HUES48 (cell line): ENCODE measurements at regions not wholly inside any gene's neighbourhood (a gene's known extent, or its start where the extent isn't known, plus 50 kb on each side); places are given as distances from the start of the nearest gene placed in this dataset.

Experiments
- H3K27ac ChIP-seq: one replicate; pipeline ENCODE4 v1.7.0; 2013; ENCODE audit warnings: low read depth, low read length, inconsistent platforms
- H3K27me3 ChIP-seq: 2 replicates; pipeline ENCODE4 v1.6.1; 2013; ENCODE audit warnings: mild to moderate bottlenecking, low read length; ENCODE audit not compliant: control insufficient read depth, insufficient read depth
- H3K36me3 ChIP-seq: 2 replicates; pipeline ENCODE4 v1.6.1; 2013; ENCODE audit warnings: low read length; ENCODE audit not compliant: control insufficient read depth, insufficient read depth
- H3K4me1 ChIP-seq: 2 replicates; pipeline ENCODE4 v1.6.1; 2013; ENCODE audit warnings: mild to moderate bottlenecking, low read length; ENCODE audit not compliant: control insufficient read depth, insufficient read depth
- H3K4me3 ChIP-seq: 2 replicates; pipeline ENCODE4 v1.5.1; 2013; ENCODE audit warnings: mild to moderate bottlenecking, low read depth, low read length
- H3K9ac ChIP-seq: 2 replicates; pipeline ENCODE4 v1.6.1; 2013; ENCODE audit warnings: mild to moderate bottlenecking, low read depth, low read length, moderate library complexity
- H3K9me3 ChIP-seq: 2 replicates; pipeline ENCODE4 v1.6.1; 2013; ENCODE audit warnings: low read length; ENCODE audit not compliant: control insufficient read depth, insufficient read depth

DNA sequence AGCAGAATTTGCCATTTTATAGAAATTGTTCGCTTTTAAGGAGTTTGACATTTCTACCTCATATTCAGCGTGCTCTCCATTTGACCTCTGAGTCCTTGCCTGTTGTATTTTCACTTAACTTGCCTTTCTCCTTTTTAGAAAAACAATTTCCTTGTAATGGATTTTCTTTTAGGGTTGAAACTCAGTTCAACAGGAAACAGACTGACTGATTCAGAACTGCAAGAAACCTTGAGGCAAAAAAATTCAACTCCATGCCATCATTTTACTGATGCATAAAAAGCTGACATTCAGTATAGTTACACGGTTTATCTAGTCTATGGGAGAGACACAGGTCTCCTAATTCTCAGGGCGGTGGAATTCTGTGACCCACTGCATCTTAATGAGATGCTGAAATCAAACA lies 59.8 kb downstream of the MRPS30 start:
- H3K27ac ChIP-seq, result no peak overlapping the region
- H3K36me3 ChIP-seq, result no peaks in the 10 kb centered on the region

GRCh38 chr5:44869928-44870327 lies 61.2 kb downstream of the MRPS30 start:
- Histone ChIP-seq H3K27ac (no peak overlapping the region), H3K9me3 (no peaks in the 10 kb centered on the region)

More for the DNA sequence above, 59.8 kb downstream of the MRPS30 start:
- H3K9me3 ChIP-seq, result no peaks in the 10 kb centered on the region
- H3K27me3 ChIP-seq, result no peaks in the 10 kb centered on the region
- no peak overlapping the region for H3K4me3 ChIP-seq
- H3K4me1 ChIP-seq, result no peaks in the 10 kb centered on the region
- H3K9ac ChIP-seq, result no peak overlapping the region

GRCh38 chr5:44870430-44870829 lies 61.7 kb downstream of the MRPS30 start:
- Histone ChIP-seq H3K36me3 (no peaks in the 10 kb centered on the region), H3K9ac (no peak overlapping the region), H3K27ac (no peak overlapping the region)

More at GRCh38 chr5:44869928-44870327, 61.2 kb downstream of the MRPS30 start:
- Histone ChIP-seq H3K9ac (no peak overlapping the region), H3K36me3 (no peaks in the 10 kb centered on the region), H3K4me1 (no peaks in the 10 kb centered on the region), H3K27me3 (no peaks in the 10 kb centered on the region), H3K4me3 (no peak overlapping the region)

GRCh38 chr5:44871401-44871800 lies 62.7 kb downstream of the MRPS30 start:
- Histone ChIP-seq H3K27me3 (no peaks in the 10 kb centered on the region), H3K27ac (no peak overlapping the region), H3K9ac (no peak overlapping the region), H3K4me1 (no peaks in the 10 kb centered on the region), H3K4me3 (no peak overlapping the region), H3K9me3 (no peaks in the 10 kb centered on the region), H3K36me3 (no peaks in the 10 kb centered on the region)

More at GRCh38 chr5:44870430-44870829, 61.7 kb downstream of the MRPS30 start:
- Histone ChIP-seq H3K27me3 (no peaks in the 10 kb centered on the region), H3K9me3 (no peaks in the 10 kb centered on the region), H3K4me3 (no peak overlapping the region), H3K4me1 (no peaks in the 10 kb centered on the region)

GRCh38 chr5:44875661-44876605 lies 67.2 kb downstream of the MRPS30 start:
- no peaks in the 10 kb centered on the region for H3K9me3 ChIP-seq
- no peaks in the 10 kb centered on the region for H3K36me3 ChIP-seq
- no peak overlapping the region for H3K9ac ChIP-seq
- no peaks in the 10 kb centered on the region for H3K27me3 ChIP-seq
- peak overlapping the region; percentile 81 for H3K27ac ChIP-seq
- H3K4me3 ChIP-seq, result no peak overlapping the region
- no peaks in the 10 kb centered on the region for H3K4me1 ChIP-seq

GRCh38 chr5:44881266-44881665 lies 72.5 kb downstream of the MRPS30 start:
- Histone ChIP-seq H3K27ac (no peak overlapping the region), H3K36me3 (no peaks in the 10 kb centered on the region), H3K27me3 (no peaks in the 10 kb centered on the region), H3K4me1 (no peaks in the 10 kb centered on the region), H3K9ac (no peak overlapping the region), H3K4me3 (no peak overlapping the region), H3K9me3 (no peaks in the 10 kb centered on the region; the same call in 1 of the 2 replicates)

DNA sequence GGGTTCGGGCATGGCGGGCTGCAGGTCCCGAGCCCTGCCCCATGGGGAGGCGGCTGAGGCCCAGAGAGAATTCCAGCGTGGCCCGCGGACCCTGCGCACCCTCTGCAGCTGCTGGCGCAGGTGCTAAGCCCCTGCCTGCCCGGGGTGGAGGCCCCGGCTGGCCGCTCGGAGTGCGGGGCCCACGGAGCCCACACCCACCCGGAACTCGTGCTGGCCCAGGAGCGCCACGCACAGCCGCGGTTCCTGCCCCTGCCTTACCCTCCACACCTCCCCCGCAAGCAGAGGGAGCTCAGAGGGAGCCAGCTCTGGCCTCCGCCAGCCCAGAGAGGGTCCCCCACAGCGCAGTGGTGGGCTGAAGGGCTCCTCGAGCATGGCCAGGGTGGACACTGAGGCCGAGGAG lies 75.3 kb downstream of the MRPS30 start:
- Histone ChIP-seq H3K9me3 (no peaks in the 10 kb centered on the region; the same call in 1 of the 2 replicates), H3K27me3 (no peaks in the 10 kb centered on the region), H3K4me3 (no peak overlapping the region), H3K27ac (no peak overlapping the region), H3K36me3 (no peaks in the 10 kb centered on the region), H3K9ac (no peak overlapping the region), H3K4me1 (no peaks in the 10 kb centered on the region)

- Histone ChIP-seq H3K27me3 (no peaks in the 10 kb centered on the region), H3K9ac (no peak overlapping the region), H3K4me3 (no peak overlapping the region), H3K36me3 (no peaks in the 10 kb centered on the region), H3K27ac (no peak overlapping the region), H3K9me3 (no peaks in the 10 kb centered on the region; the same call in 1 of the 2 replicates), H3K4me1 (no peaks in the 10 kb centered on the region)
Measured at GRCh38 chr5:44885903-44886302, 77.2 kb downstream of the MRPS30 start.

DNA sequence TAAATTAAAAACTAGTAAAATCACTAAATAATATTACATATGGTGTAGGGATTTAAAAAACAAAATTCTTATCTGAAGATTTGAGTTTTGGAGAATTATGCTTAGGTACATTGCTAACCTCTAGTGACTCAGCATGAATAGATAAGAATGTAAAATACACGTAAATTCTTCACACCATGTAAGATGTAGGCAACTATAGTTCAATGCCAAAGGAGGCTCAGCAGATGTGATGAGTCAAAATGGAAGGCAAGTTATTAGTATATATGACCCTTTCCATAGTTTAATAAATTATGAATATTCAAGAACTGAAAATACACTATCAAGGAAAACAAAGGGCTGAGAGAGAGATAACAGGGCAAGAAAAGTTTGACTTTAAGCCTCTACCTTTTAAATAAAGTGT lies 79.0 kb downstream of the MRPS30 start:
- Histone ChIP-seq H3K36me3 (no peaks in the 10 kb centered on the region), H3K27ac (no peak overlapping the region), H3K27me3 (no peaks in the 10 kb centered on the region), H3K9ac (no peak overlapping the region), H3K9me3 (no peaks in the 10 kb centered on the region), H3K4me1 (no peaks in the 10 kb centered on the region), H3K4me3 (no peak overlapping the region)

DNA sequence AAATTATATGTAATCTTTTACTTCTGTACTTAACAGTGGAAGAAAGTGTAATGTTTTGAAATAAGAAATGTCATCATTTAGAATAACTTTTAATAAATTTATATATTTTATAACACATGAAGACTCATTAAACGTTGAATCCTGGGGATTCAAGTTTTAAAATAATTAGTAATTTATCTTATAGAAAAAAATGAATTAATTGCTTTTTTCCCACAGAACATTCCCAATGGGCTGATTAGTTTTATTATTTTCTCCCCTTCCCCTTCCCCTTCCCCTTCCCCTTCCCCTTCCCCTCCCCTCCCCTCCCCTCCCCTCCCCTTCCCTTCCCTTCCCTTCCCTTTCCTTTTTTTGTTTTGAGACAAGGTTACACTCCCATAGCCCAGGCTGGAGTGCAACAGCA lies 79.7 kb downstream of the MRPS30 start:
- no peak overlapping the region for H3K9ac ChIP-seq
- no peak overlapping the region for H3K4me3 ChIP-seq
- no peak overlapping the region for H3K27ac ChIP-seq
- no peaks in the 10 kb centered on the region for H3K27me3 ChIP-seq
- no peaks in the 10 kb centered on the region for H3K4me1 ChIP-seq
- H3K36me3 ChIP-seq, result no peaks in the 10 kb centered on the region
- H3K9me3 ChIP-seq, result no peaks in the 10 kb centered on the region

DNA sequence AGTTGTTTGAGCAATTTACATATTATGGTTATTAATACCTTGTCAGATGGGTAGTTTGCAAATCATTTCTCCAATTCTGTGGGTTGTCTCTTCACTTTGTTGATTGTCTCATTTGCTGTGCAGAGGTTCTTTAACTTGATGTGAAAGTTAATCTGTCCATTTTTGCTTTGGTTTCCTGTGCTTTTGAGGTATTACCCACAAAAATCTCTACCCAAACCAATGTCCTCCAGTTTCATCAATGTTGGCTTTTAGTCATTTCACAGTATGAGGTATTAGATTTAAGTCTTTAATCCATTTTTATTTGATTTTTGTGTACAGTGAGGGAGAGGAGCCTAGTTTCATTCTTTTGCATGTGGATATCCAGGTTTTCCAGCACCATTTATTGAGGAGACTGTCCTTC lies 82.4 kb downstream of the MRPS30 start:
- H3K27me3 ChIP-seq, result no peaks in the 10 kb centered on the region
- no peaks in the 10 kb centered on the region for H3K9me3 ChIP-seq
- no peak overlapping the region for H3K27ac ChIP-seq
- H3K36me3 ChIP-seq, result no peaks in the 10 kb centered on the region
- no peaks in the 10 kb centered on the region for H3K4me1 ChIP-seq
- H3K9ac ChIP-seq, result no peak overlapping the region
- no peak overlapping the region for H3K4me3 ChIP-seq
